HCT116 (cell line): ENCODE measurements at regions not wholly inside any gene's neighbourhood (a gene's known extent, or its start where the extent isn't known, plus 50 kb on each side); places are given as distances from the start of the nearest gene placed in this dataset.

Experiments
- ATAC-seq: fragments of 200-7000 bp; cut with Tn5 transposase; 2 replicates; pipeline ENCODE4 v1.9.1; 2020; ENCODE audit warnings: mild to moderate bottlenecking, moderate library complexity
- BruUV-seq: library from RNA; stranded (reverse); fragments of 400-500 nt; replicated peaks from 2 replicates; lab custom pipeline; 2021; lab: Mats Ljungman, UMichigan
- CTCF ChIA-PET: fragments of 300-600 bp; sonication (Branson Sonifier 250); formaldehyde crosslinking; loops from one replicate; lab custom pipeline; 2021; ENCODE audit warnings: antibody characterized with exemption; lab: Charles Lee
- POLR2A ChIA-PET: fragments of 300-600, 350-600 bp; sonication (Branson Sonifier 250); formaldehyde crosslinking; loops from one replicate; lab custom pipeline; 2021; ENCODE audit warnings: antibody characterized with exemption; lab: Charles Lee
- RAD21 ChIA-PET, 2 experiments: fragments of 300-600 bp; sonication (Branson Sonifier 250); formaldehyde crosslinking; loops; one replicate each; lab custom pipeline; 2023; ENCODE audit warnings: low total read pairs in 2 of 2; ENCODE audit not compliant: uncharacterized antibody in 2 of 2, unreplicated experiment in 2 of 2, low non-redundant PET in 1 of 2; lab: Charles Lee
- DNase-seq: peaks from one replicate; pipeline ENCODE4 v3.0.0-alpha.2; 2010; ENCODE audit warnings: low read depth, low spot score
- H2AFZ ChIP-seq: fragments of 200-600 bp; shearing (Covaris generic), sonication (generic); 2 replicates; pipeline ENCODE4 v1.6.1; 2017; ENCODE audit warnings: low read depth, mixed run types, mixed read lengths, antibody characterized with exemption, low read length; ENCODE audit not compliant: poor library complexity, severe bottlenecking
- H3K27ac ChIP-seq: 2 replicates; pipeline ENCODE4 v1.5.1; 2012; ENCODE audit warnings: low read depth, low read length
- H3K27me3 ChIP-seq: fragments of 200-600 bp; sonication (generic); 2 replicates; pipeline ENCODE4 v1.6.1; 2016; ENCODE audit warnings: mixed run types, low read length, mixed read lengths; ENCODE audit not compliant: insufficient read depth
- H3K36me3 ChIP-seq, 2 experiments: fragments of 200-500 bp in 1 of 2; fragments of 200-600 bp in 1 of 2; sonication (Bioruptor generic) in 1 of 2; sonication (generic) in 1 of 2; 2 replicates each; pipeline versions ENCODE4 v1.5.1 to v1.6.1; 2014 to 2016; ENCODE audit warnings: low read length in 2 of 2, inconsistent platforms in 1 of 2, mixed read lengths in 1 of 2, mixed run types in 1 of 2; ENCODE audit not compliant: insufficient read depth in 2 of 2, control insufficient read depth in 1 of 2
- H3K4me1 ChIP-seq, 2 experiments: fragments of 200-600 bp in 1 of 2; sonication (generic) in 1 of 2; 2 replicates each; pipeline versions ENCODE4 v1.5.1 to v1.6.1; 2012 to 2017; ENCODE audit warnings: low read length in 2 of 2, inconsistent platforms in 1 of 2, mild to moderate bottlenecking in 1 of 2, mixed read lengths in 1 of 2, mixed run types in 1 of 2, moderate library complexity in 1 of 2; ENCODE audit not compliant: insufficient read depth in 2 of 2, control insufficient read depth in 1 of 2
- H3K4me2 ChIP-seq: fragments of 200-600 bp; sonication (generic); 2 replicates; pipeline ENCODE4 v1.6.1; 2017; ENCODE audit warnings: mixed run types, low read length, mixed read lengths
- H3K4me3 ChIP-seq, 2 experiments: fragments of 200-600 bp in 1 of 2; sonication (generic) in 1 of 2; replicated peaks in 1 of 2; 2 replicates each; pipeline ENCODE4 v1.5.1; 2011 to 2016; ENCODE audit warnings: low read length in 2 of 2, control low read depth in 1 of 2, low read depth in 1 of 2, mild to moderate bottlenecking in 1 of 2, mixed read lengths in 1 of 2, mixed run types in 1 of 2
- H3K79me2 ChIP-seq: fragments of 200-600 bp; sonication (generic); 2 replicates; pipeline ENCODE4 v1.6.1; 2017; ENCODE audit warnings: mild to moderate bottlenecking, mixed run types, low read length, moderate library complexity, mixed read lengths; ENCODE audit not compliant: insufficient read depth
- H3K9ac ChIP-seq: fragments of 200-600 bp; sonication (generic); 2 replicates; pipeline ENCODE4 v1.6.1; 2016; ENCODE audit warnings: low read length, mixed read lengths
- H3K9me2 ChIP-seq: fragments of 200-600 bp; sonication (generic), shearing (Covaris generic); 2 replicates; pipeline ENCODE4 v1.6.1; 2017; ENCODE audit warnings: mixed run types, mild to moderate bottlenecking, moderate library complexity; ENCODE audit not compliant: insufficient read depth
- H3K9me3 ChIP-seq, 2 experiments: fragments of 200-500 bp in 1 of 2; fragments of 200-600 bp in 1 of 2; sonication (Bioruptor generic) in 1 of 2; sonication (generic) in 1 of 2; 2 replicates each; pipeline ENCODE4 v1.6.1; 2014 to 2017; ENCODE audit warnings: low read length in 2 of 2, mixed read lengths in 2 of 2, inconsistent platforms in 1 of 2, low read depth in 1 of 2, mild to moderate bottlenecking in 1 of 2, mixed run types in 1 of 2, moderate library complexity in 1 of 2; ENCODE audit not compliant: control insufficient read depth in 1 of 2, insufficient read depth in 1 of 2
- H4K20me1 ChIP-seq: fragments of 200-600 bp; sonication (generic), shearing (Covaris generic); 2 replicates; pipeline ENCODE4 v1.6.1; 2017; ENCODE audit warnings: mixed run types, mild to moderate bottlenecking, moderate library complexity; ENCODE audit not compliant: insufficient read depth
- EGR1 ChIP-seq: IDR thresholded peaks from 2 replicates; pipeline ENCODE4 v1.6.1; 2012; ENCODE audit warnings: low read depth
- ELF1 ChIP-seq: IDR thresholded peaks from 2 replicates; pipeline ENCODE4 v1.6.1; 2012; ENCODE audit warnings: low read depth, borderline replicate concordance
- FOSL1 ChIP-seq: IDR thresholded peaks from 2 replicates; pipeline ENCODE4 v1.6.1; 2012; ENCODE audit warnings: low read depth
- JUND ChIP-seq: IDR thresholded peaks from 2 replicates; pipeline ENCODE4 v1.6.1; 2012
- MAX ChIP-seq: IDR thresholded peaks from 2 replicates; pipeline ENCODE4 v1.6.1; 2012
- RAD21 ChIP-seq: IDR thresholded peaks from 2 replicates; pipeline ENCODE4 v1.6.1; 2012; ENCODE audit warnings: low read depth, mild to moderate bottlenecking
- SIN3A ChIP-seq: IDR thresholded peaks from 2 replicates; pipeline ENCODE4 v1.6.1; 2012; ENCODE audit warnings: low read depth
- TCF7L2 ChIP-seq: IDR thresholded peaks from 2 replicates; pipeline ENCODE4 v1.7.0; 2011; ENCODE audit warnings: borderline replicate concordance, inconsistent platforms; ENCODE audit not compliant: insufficient read depth, insufficient read length; ENCODE audit errors: extremely low read depth
- YY1 ChIP-seq: IDR thresholded peaks from 2 replicates; pipeline ENCODE4 v1.6.1; 2011; ENCODE audit warnings: low read length, low read depth, moderate library complexity, mild to moderate bottlenecking; ENCODE audit not compliant: insufficient replicate concordance; ENCODE audit errors: extremely low read depth
- ZFX ChIP-seq: fragments of 450-650 bp; IDR thresholded peaks from 2 replicates; pipeline ENCODE4 v1.6.1; 2017
- ZNF274 ChIP-seq: fragments of 200-500 bp; sonication (Bioruptor generic); IDR thresholded peaks from 2 replicates; pipeline ENCODE4 v1.6.1; 2014; ENCODE audit warnings: mild to moderate bottlenecking, low read depth, low read length, inconsistent platforms
- intact Hi-C: fragments of 100-400 bp; cut with micrococcal nuclease; formaldehyde crosslinking; loops from 2 replicates; pipeline ENCODE4 v1.10.0; 2022
- TF ChIP-seq, protein P1 (sequence below): IDR thresholded peaks from 2 replicates; pipeline ENCODE4 v1.6.1; 2012; ENCODE audit warnings: low read depth
- TF ChIP-seq, protein P2 (sequence below), 3 experiments: fragments of 200-600 bp in 1 of 3; sonication (generic) in 1 of 3; IDR thresholded peaks in 2 of 3; conservative IDR thresholded peaks in 1 of 3; 2 replicates each; pipeline ENCODE4 v1.5.1; 2012 to 2017; ENCODE audit warnings: low read depth in 2 of 3, low read length in 2 of 3, antibody characterized with exemption in 1 of 3, borderline replicate concordance in 1 of 3, control low read depth in 1 of 3, mild to moderate bottlenecking in 1 of 3, mixed read lengths in 1 of 3, mixed run types in 1 of 3, moderate library complexity in 1 of 3; ENCODE audit not compliant: insufficient read depth in 1 of 3
- TF ChIP-seq, protein P3 (sequence below): IDR thresholded peaks from 2 replicates; pipeline ENCODE4 v1.6.1; 2011; ENCODE audit warnings: mild to moderate bottlenecking, low read length, moderate library complexity; ENCODE audit not compliant: insufficient replicate concordance; ENCODE audit errors: extremely low read depth

DNA sequence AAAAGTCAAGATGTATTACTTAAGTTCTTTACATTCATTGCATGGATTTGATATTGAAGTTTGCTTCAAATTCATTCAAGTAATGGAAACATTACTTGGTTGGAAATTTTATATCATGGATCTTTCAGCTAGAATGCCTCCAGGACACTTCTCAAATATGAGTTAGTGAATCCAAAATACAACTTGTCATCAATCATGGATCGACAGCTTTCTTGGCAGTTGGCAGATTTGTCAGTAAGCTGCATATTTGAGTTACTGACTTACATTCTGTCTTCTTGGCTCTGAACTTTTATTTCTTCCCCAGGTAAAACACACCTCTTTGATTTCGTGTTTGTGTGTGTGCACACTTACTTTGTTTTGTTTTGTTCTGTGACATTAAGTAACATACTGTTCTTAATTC is 1171.1 kb downstream of the TAF11L14 start:
- TF ChIP-seq, protein P1, sequence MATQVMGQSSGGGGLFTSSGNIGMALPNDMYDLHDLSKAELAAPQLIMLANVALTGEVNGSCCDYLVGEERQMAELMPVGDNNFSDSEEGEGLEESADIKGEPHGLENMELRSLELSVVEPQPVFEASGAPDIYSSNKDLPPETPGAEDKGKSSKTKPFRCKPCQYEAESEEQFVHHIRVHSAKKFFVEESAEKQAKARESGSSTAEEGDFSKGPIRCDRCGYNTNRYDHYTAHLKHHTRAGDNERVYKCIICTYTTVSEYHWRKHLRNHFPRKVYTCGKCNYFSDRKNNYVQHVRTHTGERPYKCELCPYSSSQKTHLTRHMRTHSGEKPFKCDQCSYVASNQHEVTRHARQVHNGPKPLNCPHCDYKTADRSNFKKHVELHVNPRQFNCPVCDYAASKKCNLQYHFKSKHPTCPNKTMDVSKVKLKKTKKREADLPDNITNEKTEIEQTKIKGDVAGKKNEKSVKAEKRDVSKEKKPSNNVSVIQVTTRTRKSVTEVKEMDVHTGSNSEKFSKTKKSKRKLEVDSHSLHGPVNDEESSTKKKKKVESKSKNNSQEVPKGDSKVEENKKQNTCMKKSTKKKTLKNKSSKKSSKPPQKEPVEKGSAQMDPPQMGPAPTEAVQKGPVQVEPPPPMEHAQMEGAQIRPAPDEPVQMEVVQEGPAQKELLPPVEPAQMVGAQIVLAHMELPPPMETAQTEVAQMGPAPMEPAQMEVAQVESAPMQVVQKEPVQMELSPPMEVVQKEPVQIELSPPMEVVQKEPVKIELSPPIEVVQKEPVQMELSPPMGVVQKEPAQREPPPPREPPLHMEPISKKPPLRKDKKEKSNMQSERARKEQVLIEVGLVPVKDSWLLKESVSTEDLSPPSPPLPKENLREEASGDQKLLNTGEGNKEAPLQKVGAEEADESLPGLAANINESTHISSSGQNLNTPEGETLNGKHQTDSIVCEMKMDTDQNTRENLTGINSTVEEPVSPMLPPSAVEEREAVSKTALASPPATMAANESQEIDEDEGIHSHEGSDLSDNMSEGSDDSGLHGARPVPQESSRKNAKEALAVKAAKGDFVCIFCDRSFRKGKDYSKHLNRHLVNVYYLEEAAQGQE = no peak
- TF ChIP-seq RAD21 = no peak
- TF ChIP-seq JUND = no peak
- TF ChIP-seq, protein P2, sequence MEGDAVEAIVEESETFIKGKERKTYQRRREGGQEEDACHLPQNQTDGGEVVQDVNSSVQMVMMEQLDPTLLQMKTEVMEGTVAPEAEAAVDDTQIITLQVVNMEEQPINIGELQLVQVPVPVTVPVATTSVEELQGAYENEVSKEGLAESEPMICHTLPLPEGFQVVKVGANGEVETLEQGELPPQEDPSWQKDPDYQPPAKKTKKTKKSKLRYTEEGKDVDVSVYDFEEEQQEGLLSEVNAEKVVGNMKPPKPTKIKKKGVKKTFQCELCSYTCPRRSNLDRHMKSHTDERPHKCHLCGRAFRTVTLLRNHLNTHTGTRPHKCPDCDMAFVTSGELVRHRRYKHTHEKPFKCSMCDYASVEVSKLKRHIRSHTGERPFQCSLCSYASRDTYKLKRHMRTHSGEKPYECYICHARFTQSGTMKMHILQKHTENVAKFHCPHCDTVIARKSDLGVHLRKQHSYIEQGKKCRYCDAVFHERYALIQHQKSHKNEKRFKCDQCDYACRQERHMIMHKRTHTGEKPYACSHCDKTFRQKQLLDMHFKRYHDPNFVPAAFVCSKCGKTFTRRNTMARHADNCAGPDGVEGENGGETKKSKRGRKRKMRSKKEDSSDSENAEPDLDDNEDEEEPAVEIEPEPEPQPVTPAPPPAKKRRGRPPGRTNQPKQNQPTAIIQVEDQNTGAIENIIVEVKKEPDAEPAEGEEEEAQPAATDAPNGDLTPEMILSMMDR (IDR thresholded peaks at IDR 0.05 in 2 of 3, conservative IDR thresholded peaks at IDR 0.05 in 1 of 3; ENCODE audit: borderline replicate concordance in 1 of 3, insufficient read depth in 1 of 3, low read depth in 2 of 3, low read length in 2 of 3) = no peak
- no peak for TF ChIP-seq SIN3A
- TF ChIP-seq ZNF274 = no peak
- TF ChIP-seq, protein P3, sequence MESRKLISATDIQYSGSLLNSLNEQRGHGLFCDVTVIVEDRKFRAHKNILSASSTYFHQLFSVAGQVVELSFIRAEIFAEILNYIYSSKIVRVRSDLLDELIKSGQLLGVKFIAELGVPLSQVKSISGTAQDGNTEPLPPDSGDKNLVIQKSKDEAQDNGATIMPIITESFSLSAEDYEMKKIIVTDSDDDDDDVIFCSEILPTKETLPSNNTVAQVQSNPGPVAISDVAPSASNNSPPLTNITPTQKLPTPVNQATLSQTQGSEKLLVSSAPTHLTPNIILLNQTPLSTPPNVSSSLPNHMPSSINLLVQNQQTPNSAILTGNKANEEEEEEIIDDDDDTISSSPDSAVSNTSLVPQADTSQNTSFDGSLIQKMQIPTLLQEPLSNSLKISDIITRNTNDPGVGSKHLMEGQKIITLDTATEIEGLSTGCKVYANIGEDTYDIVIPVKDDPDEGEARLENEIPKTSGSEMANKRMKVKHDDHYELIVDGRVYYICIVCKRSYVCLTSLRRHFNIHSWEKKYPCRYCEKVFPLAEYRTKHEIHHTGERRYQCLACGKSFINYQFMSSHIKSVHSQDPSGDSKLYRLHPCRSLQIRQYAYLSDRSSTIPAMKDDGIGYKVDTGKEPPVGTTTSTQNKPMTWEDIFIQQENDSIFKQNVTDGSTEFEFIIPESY = no peak
- TF ChIP-seq MAX = no peak
- TF ChIP-seq EGR1 = no peak
- TF ChIP-seq YY1 = no peak
- TF ChIP-seq ELF1 = no peak
- no peak for TF ChIP-seq TCF7L2
- TF ChIP-seq FOSL1 = no peak
- TF ChIP-seq ZFX = no peak
- DNase-seq (no peak), ATAC-seq (no peak)
- H3K9ac ChIP-seq = no peak overlapping the region
- CTCF ChIA-PET = no interaction called here
- BruUV-seq = no TSS peak
- H3K4me1 ChIP-seq = no peaks in the 10 kb centered on the region
- no peak overlapping the region for H2AFZ ChIP-seq
- H3K27ac ChIP-seq = no peak overlapping the region
- POLR2A ChIA-PET = no interaction called here
- H3K79me2 ChIP-seq = no peaks in the 10 kb centered on the region
- no peak overlapping the region for H3K4me2 ChIP-seq
- intact Hi-C loops = no loop called here
- no peaks in the 10 kb centered on the region for H3K9me2 ChIP-seq
- RAD21 ChIA-PET = no interaction called here
- no peak overlapping the region for H3K4me3 ChIP-seq
- H3K36me3 ChIP-seq = no peaks in the 10 kb centered on the region
- no peaks in the 10 kb centered on the region for H4K20me1 ChIP-seq
- H3K27me3 ChIP-seq = no peaks in the 10 kb centered on the region
- H3K9me3 ChIP-seq = peaks cover 8% of the 10 kb centered on the region in 2 experiments; a peak in 3 of 4 replicates
